Mesenchymal stem cell (in vitro differentiated cells and primary cell): ENCODE measurements at regions not wholly inside any gene's neighbourhood (a gene's known extent, or its start where the extent isn't known, plus 50 kb on each side); places are given as distances from the start of the nearest gene placed in this dataset.

Source experiments
- DNase-seq: peaks from one replicate; pipeline ENCODE4 v3.0.0-alpha.2; 2013
- H2AFZ ChIP-seq: one replicate; pipeline ENCODE4 v1.6.1; 2013; ENCODE audit warnings: low read depth, mild to moderate bottlenecking, control low read depth, inconsistent platforms, low read length, moderate library complexity
- H2AK5ac ChIP-seq: 2 replicates; pipeline ENCODE4 v1.6.1; 2013; ENCODE audit warnings: low read length, moderate library complexity, mild to moderate bottlenecking, inconsistent platforms; ENCODE audit not compliant: severe bottlenecking
- H2BK120ac ChIP-seq: one replicate; pipeline ENCODE4 v1.6.1; 2013; ENCODE audit warnings: low read depth, mild to moderate bottlenecking, inconsistent platforms, low read length, moderate library complexity
- H2BK12ac ChIP-seq, 2 experiments: one replicate each; pipeline ENCODE4 v1.6.1; 2013; ENCODE audit warnings: inconsistent platforms in 2 of 2, low read length in 2 of 2, mild to moderate bottlenecking in 2 of 2, moderate library complexity in 2 of 2, control low read depth in 1 of 2
- H2BK15ac ChIP-seq: one replicate; pipeline ENCODE4 v1.6.1; 2013; ENCODE audit warnings: mild to moderate bottlenecking, low read depth, inconsistent platforms; ENCODE audit not compliant: poor library complexity, severe bottlenecking
- H2BK5ac ChIP-seq: 2 replicates; pipeline ENCODE4 v1.6.1; 2013; ENCODE audit warnings: low read depth, mild to moderate bottlenecking, low read length, control low read depth, inconsistent platforms; ENCODE audit not compliant: poor library complexity, severe bottlenecking
- H3K14ac ChIP-seq, 2 experiments: one replicate each; pipeline ENCODE4 v1.6.1; 2013; ENCODE audit warnings: inconsistent platforms in 2 of 2, low read length in 2 of 2, control low read depth in 1 of 2, mild to moderate bottlenecking in 1 of 2, moderate library complexity in 1 of 2
- H3K18ac ChIP-seq, 2 experiments: one replicate each; pipeline ENCODE4 v1.6.1; 2013; ENCODE audit warnings: inconsistent platforms in 2 of 2, low read length in 2 of 2, control low read depth in 1 of 2, low read depth in 1 of 2, mild to moderate bottlenecking in 1 of 2
- H3K23ac ChIP-seq, 2 experiments: one replicate each; pipeline ENCODE4 v1.6.1; 2013; ENCODE audit warnings: inconsistent platforms in 2 of 2, low read length in 2 of 2, mild to moderate bottlenecking in 2 of 2, moderate library complexity in 2 of 2, control low read depth in 1 of 2
- H3K27ac ChIP-seq: 2 replicates; pipeline ENCODE4 v1.5.1; 2013; ENCODE audit warnings: mild to moderate bottlenecking, moderate library complexity, low read length, control low read depth, inconsistent platforms; ENCODE audit not compliant: poor library complexity, severe bottlenecking
- H3K27me3 ChIP-seq, 2 experiments: 2 replicates each; pipeline versions ENCODE4 v1.6.1 to v1.7.0; 2013; ENCODE audit warnings: low read length in 2 of 2, mild to moderate bottlenecking in 2 of 2, moderate library complexity in 2 of 2, control low read depth in 1 of 2, inconsistent platforms in 1 of 2; ENCODE audit not compliant: control insufficient read depth in 1 of 2, insufficient read depth in 1 of 2
- H3K36me3 ChIP-seq, 2 experiments: 2 replicates each; pipeline versions ENCODE4 v1.6.1 to v1.7.0; 2013; ENCODE audit warnings: low read length in 2 of 2, control low read depth in 1 of 2, inconsistent platforms in 1 of 2, low read depth in 1 of 2, mild to moderate bottlenecking in 1 of 2; ENCODE audit not compliant: insufficient read depth in 2 of 2, control insufficient read depth in 1 of 2
- H3K4ac ChIP-seq, 2 experiments: one replicate each; pipeline ENCODE4 v1.6.1; 2013; ENCODE audit warnings: inconsistent platforms in 2 of 2, low read length in 2 of 2, mild to moderate bottlenecking in 2 of 2, moderate library complexity in 2 of 2, control low read depth in 1 of 2, low read depth in 1 of 2
- H3K4me1 ChIP-seq: 2 replicates; pipeline ENCODE4 v1.6.1; 2013; ENCODE audit warnings: low read depth, low read length, control low read depth; ENCODE audit not compliant: control insufficient read depth, insufficient read depth
- H3K4me2 ChIP-seq: 2 replicates; pipeline ENCODE4 v1.6.1; 2013; ENCODE audit warnings: low read length, mild to moderate bottlenecking, inconsistent platforms; ENCODE audit not compliant: poor library complexity, severe bottlenecking
- H3K4me3 ChIP-seq, 2 experiments: 2 replicates each; pipeline versions ENCODE4 v1.5.1 to v1.7.0; 2013; ENCODE audit warnings: low read length in 2 of 2, mild to moderate bottlenecking in 2 of 2, control low read depth in 1 of 2, low read depth in 1 of 2; ENCODE audit not compliant: insufficient read depth in 1 of 2
- H3K79me1 ChIP-seq: replicated peaks from 2 replicates; pipeline ENCODE4 v1.6.1; 2013; ENCODE audit warnings: mild to moderate bottlenecking, control low read depth, low read length, inconsistent platforms; ENCODE audit not compliant: poor library complexity, severe bottlenecking
- H3K9ac ChIP-seq: 2 replicates; pipeline ENCODE4 v1.7.0; 2013; ENCODE audit warnings: mild to moderate bottlenecking, low read length, moderate library complexity
- H3K9me3 ChIP-seq: 2 replicates; pipeline ENCODE4 v1.7.0; 2013; ENCODE audit warnings: mild to moderate bottlenecking, low read length; ENCODE audit not compliant: control insufficient read depth
- H4K8ac ChIP-seq: one replicate; pipeline ENCODE4 v1.6.1; 2013; ENCODE audit warnings: inconsistent platforms, mild to moderate bottlenecking, low read length, moderate library complexity
- H4K91ac ChIP-seq: one replicate; pipeline ENCODE4 v1.6.1; 2013; ENCODE audit warnings: mild to moderate bottlenecking, low read length, inconsistent platforms
- WGBS: methylation state at CpG from one replicate; pipeline ENCODE4 v1.1.7; 2013; ENCODE audit warnings: mixed read lengths; 5-methylcytosine and 5-hydroxymethylcytosine counted together

GRCh38 chr4:14318671-14319070 is 683.6 kb upstream of the CPEB2 start:
- WGBS: 44% methylated on average over 1 of the region's 1 CpG

DNA sequence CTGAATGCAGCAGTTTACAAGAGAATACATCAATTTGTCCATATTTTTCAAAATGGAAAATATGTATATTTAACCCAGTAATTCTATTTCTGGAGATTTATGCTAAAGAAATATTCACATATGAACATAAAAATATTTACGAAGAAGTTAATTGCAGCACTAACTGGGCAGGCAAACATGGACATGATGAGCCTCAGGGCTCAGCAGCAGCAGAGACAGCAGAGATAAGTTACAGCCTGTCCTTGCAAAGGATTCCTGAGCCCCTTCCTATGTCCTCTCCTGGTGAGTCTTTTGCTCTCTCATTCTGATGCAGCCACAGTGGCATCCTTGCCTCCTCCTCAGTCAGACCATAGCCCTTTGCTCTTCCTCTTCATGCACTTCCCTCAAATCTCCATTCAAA is 680.6 kb upstream of the CPEB2 start:
- DNase-seq: no peak
- 83% methylated on average over 1 of the region's 1 CpG for WGBS
- no peak overlapping the region for H3K18ac ChIP-seq
- H3K27ac ChIP-seq: no peak overlapping the region
- H3K4me2 ChIP-seq: no peak overlapping the region
- H3K79me1 ChIP-seq: no peaks in the 10 kb centered on the region
- no peak overlapping the region for H2AK5ac ChIP-seq
- H3K23ac ChIP-seq: no peak overlapping the region
- no peak overlapping the region for H3K9ac ChIP-seq
- no peaks in the 10 kb centered on the region for H3K27me3 ChIP-seq
- no peak overlapping the region for H3K14ac ChIP-seq
- H3K36me3 ChIP-seq: no peaks in the 10 kb centered on the region
- no peak overlapping the region for H2BK15ac ChIP-seq
- H3K4me3 ChIP-seq: no peak overlapping the region
- H4K91ac ChIP-seq: no peak overlapping the region
- H3K9me3 ChIP-seq: no peaks in the 10 kb centered on the region
- no peak overlapping the region for H2BK120ac ChIP-seq
- no peak overlapping the region for H2BK5ac ChIP-seq
- no peaks in the 10 kb centered on the region for H3K4me1 ChIP-seq
- H4K8ac ChIP-seq: no peak overlapping the region
- no peak overlapping the region for H2AFZ ChIP-seq
- no peak overlapping the region for H3K4ac ChIP-seq
- no peak overlapping the region for H2BK12ac ChIP-seq

More at GRCh38 chr4:14318671-14319070, 683.6 kb upstream of the CPEB2 start:
- Histone ChIP-seq H3K27me3 (no peaks in the 10 kb centered on the region), H4K8ac (no peak overlapping the region), H3K4ac (no peak overlapping the region), H3K9ac (no peak overlapping the region), H3K4me2 (no peak overlapping the region), H3K4me3 (no peak overlapping the region), H3K4me1 (no peaks in the 10 kb centered on the region), H2BK120ac (no peak overlapping the region), H2AK5ac (no peak overlapping the region), H3K9me3 (no peaks in the 10 kb centered on the region), H3K27ac (no peak overlapping the region), H3K36me3 (no peaks in the 10 kb centered on the region), H2BK12ac (no peak overlapping the region), H3K18ac (no peak overlapping the region), H2AFZ (no peak overlapping the region), H3K14ac (no peak overlapping the region), H4K91ac (no peak overlapping the region), H2BK5ac (no peak overlapping the region), H3K79me1 (no peaks in the 10 kb centered on the region), H3K23ac (no peak overlapping the region), H2BK15ac (no peak overlapping the region)
- DNase-seq: no peak

- Histone ChIP-seq H3K9me3 (no peaks in the 10 kb centered on the region), H3K79me1 (no peaks in the 10 kb centered on the region)
- WGBS: 86% methylated on average over 2 of the region's 2 CpGs
Observed at GRCh38 chr4:14323191-14323590, 679.1 kb upstream of the CPEB2 start.

DNA sequence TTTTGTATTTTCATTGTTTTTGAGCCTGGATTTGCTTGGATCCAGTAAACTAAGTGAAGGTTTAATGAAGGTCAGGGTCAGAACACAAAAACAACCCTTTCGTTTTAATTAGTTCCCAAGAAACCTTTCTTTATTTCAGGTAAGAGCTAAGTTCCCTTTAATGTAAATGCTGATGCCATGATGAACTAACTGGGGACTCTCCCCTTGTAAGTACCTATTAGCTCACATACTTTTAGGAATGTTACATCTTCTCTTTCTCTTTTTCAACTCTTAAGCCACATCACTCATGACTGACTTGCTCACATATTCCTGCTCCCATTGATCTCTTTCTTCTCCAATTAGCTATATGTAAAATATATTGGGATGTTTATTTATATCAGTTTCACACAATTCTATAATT is 673.1 kb upstream of the CPEB2 start:
- Histone ChIP-seq H2BK120ac (no peak overlapping the region), H3K14ac (no peak overlapping the region), H3K4ac (no peak overlapping the region), H3K9ac (no peak overlapping the region), H3K18ac (no peak overlapping the region), H3K4me3 (no peak overlapping the region), H3K27me3 (no peaks in the 10 kb centered on the region), H3K27ac (no peak overlapping the region), H4K8ac (no peak overlapping the region), H4K91ac (no peak overlapping the region), H3K36me3 (no peaks in the 10 kb centered on the region), H3K9me3 (peaks cover under 1% of the 10 kb centered on the region), H3K4me1 (no peaks in the 10 kb centered on the region), H2AK5ac (no peak overlapping the region), H2BK5ac (no peak overlapping the region), H2BK12ac (no peak overlapping the region), H2AFZ (no peak overlapping the region), H2BK15ac (no peak overlapping the region), H3K79me1 (no peaks in the 10 kb centered on the region), H3K23ac (no peak overlapping the region), H3K4me2 (no peak overlapping the region)
- no CpG with 5 or more reads among the region's 1 CpG for WGBS
- no peak for DNase-seq

More at GRCh38 chr4:14323191-14323590, 679.1 kb upstream of the CPEB2 start:
- Histone ChIP-seq H3K4me2 (no peak overlapping the region), H3K23ac (no peak overlapping the region), H2AK5ac (no peak overlapping the region), H3K4me3 (no peak overlapping the region), H4K8ac (no peak overlapping the region), H3K14ac (no peak overlapping the region), H2BK15ac (no peak overlapping the region), H3K4ac (no peak overlapping the region), H2BK5ac (no peak overlapping the region), H3K27me3 (no peaks in the 10 kb centered on the region), H3K18ac (no peak overlapping the region), H3K4me1 (no peaks in the 10 kb centered on the region), H3K36me3 (no peaks in the 10 kb centered on the region), H2AFZ (no peak overlapping the region), H4K91ac (no peak overlapping the region), H3K27ac (no peak overlapping the region), H2BK12ac (no peak overlapping the region), H3K9ac (no peak overlapping the region), H2BK120ac (no peak overlapping the region)
- DNase-seq: no peak
